Vagina (tissue), 2 donors: ENCODE measurements at regions not wholly inside any gene's neighbourhood (a gene's known extent, or its start where the extent isn't known, plus 50 kb on each side); places are given as distances from the start of the nearest gene placed in this dataset.

Experiments
- DNase-seq, 2 donors: peaks; one replicate each; pipeline ENCODE4 v3.0.0-alpha.2; 2017; ENCODE audit errors: extremely low spot score in 2 of 2
- H3K27ac ChIP-seq: fragments of 200-600 bp; sonication (generic); one replicate; pipeline ENCODE4 v1.5.1; 2019
- H3K27me3 ChIP-seq: fragments of 200-600 bp; sonication (generic); one replicate; pipeline ENCODE4 v1.5.1; 2019
- H3K36me3 ChIP-seq, 2 donors: fragments of 200-600 bp; sonication (generic); one replicate each; pipeline ENCODE4 v1.5.1; 2017 to 2019
- H3K4me1 ChIP-seq: fragments of 200-600 bp; sonication (generic); one replicate; pipeline ENCODE4 v1.5.1; 2019
- H3K4me3 ChIP-seq, 2 donors: fragments of 200-600 bp; sonication (generic); 1 replicate in 1 of 2; 2 replicates in 1 of 2; pipeline ENCODE4 v1.5.1; 2016 to 2019
- H3K9me3 ChIP-seq: fragments of 200-600 bp; sonication (generic); one replicate; pipeline ENCODE4 v1.5.1; 2019
- POLR2A ChIP-seq, 2 donors: fragments of 450-650 bp; IDR thresholded peaks; one replicate each; pipeline ENCODE4 v1.6.1; 2017; ENCODE audit warnings: antibody characterized with exemption in 2 of 2, mild to moderate bottlenecking in 2 of 2, moderate library complexity in 2 of 2
- POLR2AphosphoS5 ChIP-seq, 2 donors: sonication (generic); formaldehyde crosslinking; IDR thresholded peaks; one replicate each; pipeline ENCODE4 v1.9.0; 2017; ENCODE audit warnings: antibody characterized with exemption in 2 of 2, mild to moderate bottlenecking in 2 of 2, low read depth in 1 of 2; ENCODE audit not compliant: insufficient read depth in 1 of 2
- intact Hi-C: fragments of 100-400 bp; cut with DNase I; formaldehyde crosslinking; loops from one replicate; pipeline ENCODE4 v1.15.1; 2023
- TF ChIP-seq, protein P1 (sequence below), 3 experiments: fragments of 450-650 bp in 2 of 3; fragments of 200-600 bp in 1 of 3; sonication (generic) in 1 of 3; IDR thresholded peaks; one replicate each; pipeline ENCODE4 v1.5.1; 2017 to 2019; ENCODE audit warnings: antibody characterized with exemption in 3 of 3, mild to moderate bottlenecking in 2 of 3, moderate library complexity in 2 of 3

DNA sequence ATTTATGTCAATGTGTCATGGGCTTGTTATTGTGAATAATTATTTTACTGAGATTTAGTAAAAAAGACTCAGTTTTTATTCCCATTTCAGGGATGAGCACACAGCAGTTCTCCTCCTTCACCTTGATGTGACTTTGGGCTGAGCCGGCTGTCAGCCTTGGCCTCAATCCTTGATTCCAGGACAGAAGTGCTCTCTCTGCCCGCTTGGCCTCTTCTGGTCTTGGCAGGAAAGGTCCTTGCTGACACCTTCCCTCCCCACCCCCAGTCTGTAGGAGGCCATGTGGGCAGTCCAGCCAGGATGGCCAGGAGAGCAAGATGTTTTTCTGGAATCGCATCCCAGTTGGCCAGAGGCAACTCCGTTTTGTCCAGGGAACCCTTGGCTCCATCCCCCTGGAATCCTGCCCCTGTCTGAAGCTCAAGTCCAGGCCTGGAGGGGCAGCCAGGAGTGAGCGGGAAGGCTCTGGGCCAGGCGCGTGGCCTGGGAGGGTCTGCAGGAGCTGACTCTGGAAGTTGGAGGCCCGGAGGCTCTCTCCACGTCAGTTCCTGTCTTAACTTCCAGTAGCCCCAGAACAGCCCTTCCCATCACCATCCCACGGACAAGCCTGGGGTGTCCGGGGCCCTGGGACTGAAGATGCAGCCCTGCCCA is 100.9 kb downstream of the PDGFA start:
- no peak for TF ChIP-seq POLR2A (IDR thresholded peaks at IDR 0.05)
- no peak for TF ChIP-seq POLR2AphosphoS5 (IDR thresholded peaks at IDR 0.05; ENCODE audit: insufficient read depth in 1 of 2, low read depth in 1 of 2)
- TF ChIP-seq, protein P1, sequence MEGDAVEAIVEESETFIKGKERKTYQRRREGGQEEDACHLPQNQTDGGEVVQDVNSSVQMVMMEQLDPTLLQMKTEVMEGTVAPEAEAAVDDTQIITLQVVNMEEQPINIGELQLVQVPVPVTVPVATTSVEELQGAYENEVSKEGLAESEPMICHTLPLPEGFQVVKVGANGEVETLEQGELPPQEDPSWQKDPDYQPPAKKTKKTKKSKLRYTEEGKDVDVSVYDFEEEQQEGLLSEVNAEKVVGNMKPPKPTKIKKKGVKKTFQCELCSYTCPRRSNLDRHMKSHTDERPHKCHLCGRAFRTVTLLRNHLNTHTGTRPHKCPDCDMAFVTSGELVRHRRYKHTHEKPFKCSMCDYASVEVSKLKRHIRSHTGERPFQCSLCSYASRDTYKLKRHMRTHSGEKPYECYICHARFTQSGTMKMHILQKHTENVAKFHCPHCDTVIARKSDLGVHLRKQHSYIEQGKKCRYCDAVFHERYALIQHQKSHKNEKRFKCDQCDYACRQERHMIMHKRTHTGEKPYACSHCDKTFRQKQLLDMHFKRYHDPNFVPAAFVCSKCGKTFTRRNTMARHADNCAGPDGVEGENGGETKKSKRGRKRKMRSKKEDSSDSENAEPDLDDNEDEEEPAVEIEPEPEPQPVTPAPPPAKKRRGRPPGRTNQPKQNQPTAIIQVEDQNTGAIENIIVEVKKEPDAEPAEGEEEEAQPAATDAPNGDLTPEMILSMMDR (IDR thresholded peaks at IDR 0.05), result no peak
- no peak for DNase-seq

GRCh38 chr7:420142-421093 is 99.2 kb downstream of the PDGFA start:
- H3K27me3 ChIP-seq, result no peaks in the 10 kb centered on the region
- H3K27ac ChIP-seq, result no peak overlapping the region
- intact Hi-C loops, result no loop called here
- no peaks in the 10 kb centered on the region for H3K36me3 ChIP-seq
- DNase-seq, result no peak
- TF ChIP-seq POLR2AphosphoS5 (IDR thresholded peaks at IDR 0.05; ENCODE audit: insufficient read depth in 1 of 2, low read depth in 1 of 2), result no peak
- no peak for TF ChIP-seq POLR2A (IDR thresholded peaks at IDR 0.05)
- TF ChIP-seq, protein P1 (IDR thresholded peaks at IDR 0.05), result no peak
- H3K9me3 ChIP-seq, result peaks cover 5% of the 10 kb centered on the region
- H3K4me1 ChIP-seq, result peaks cover 9% of the 10 kb centered on the region
- no peak overlapping the region for H3K4me3 ChIP-seq

More for the DNA sequence above, 100.9 kb downstream of the PDGFA start:
- H3K9me3 ChIP-seq, result peaks cover 5% of the 10 kb centered on the region
- no peaks in the 10 kb centered on the region for H3K36me3 ChIP-seq
- H3K27me3 ChIP-seq, result no peaks in the 10 kb centered on the region
- no peaks in the 10 kb centered on the region for H3K4me1 ChIP-seq
- intact Hi-C loops, result no loop called here
- H3K4me3 ChIP-seq, result no peak overlapping the region
- H3K27ac ChIP-seq, result no peak overlapping the region

- H3K4me1 ChIP-seq, result peaks cover 16% of the 10 kb centered on the region
- no peaks in the 10 kb centered on the region for H3K27me3 ChIP-seq
- H3K9me3 ChIP-seq, result peaks cover 5% of the 10 kb centered on the region
- intact Hi-C loops, result no loop called here
- no peak overlapping the region for H3K4me3 ChIP-seq
- no peak for DNase-seq
- no peaks in the 10 kb centered on the region for H3K36me3 ChIP-seq
- H3K27ac ChIP-seq, result no peak overlapping the region
- TF ChIP-seq, protein P1 (IDR thresholded peaks at IDR 0.05), result no peak
- TF ChIP-seq POLR2A (IDR thresholded peaks at IDR 0.05), result no peak
- TF ChIP-seq POLR2AphosphoS5 (IDR thresholded peaks at IDR 0.05; ENCODE audit: insufficient read depth in 1 of 2, low read depth in 1 of 2), result no peak
These were observed 98.3 kb downstream of the PDGFA start for GRCh38 chr7:421136-421991.

- Histone ChIP-seq H3K27ac (no peak overlapping the region), H3K4me3 (no peak overlapping the region), H3K9me3 (peaks cover 5% of the 10 kb centered on the region), H3K27me3 (no peaks in the 10 kb centered on the region), H3K36me3 (no peaks in the 10 kb centered on the region), H3K4me1 (peaks cover 16% of the 10 kb centered on the region)
- TF ChIP-seq POLR2AphosphoS5 (IDR thresholded peaks at IDR 0.05; ENCODE audit: insufficient read depth in 1 of 2, low read depth in 1 of 2), result no peak
- TF ChIP-seq POLR2A (IDR thresholded peaks at IDR 0.05), result no peak
- TF ChIP-seq, protein P1 (IDR thresholded peaks at IDR 0.05), result no peak
- intact Hi-C loops, result no loop called here
- no peak for DNase-seq
These were observed 97.3 kb downstream of the PDGFA start for GRCh38 chr7:422191-422885.
